Stimulated activated effector memory CD8-positive, alpha-beta T cell treated with anti-CD3 and anti-CD28 coated beads, Interleukin-12 subunit alpha, Interleukin-12 subunit beta, amount 100 ng/mL, for 72 hours (primary cell): ENCODE measurements at regions not wholly inside any gene's neighbourhood (a gene's known extent, or its start where the extent isn't known, plus 50 kb on each side); places are given as distances from the start of the nearest gene placed in this dataset.
A peak's percentile ranks its signal among the peaks of the same experiment; 100 is the strongest.

Experiments
- ATAC-seq: fragments of 150-1000 bp; cut with Tn5 transposase; 2 replicates; pipeline ENCODE4 v1.10.0; 2021
- DNase-seq, 2 donors: peaks; one replicate each; pipeline ENCODE4 v3.0.0; 2021 to 2022; ENCODE audit warnings: low spot score in 2 of 2
- H3K27ac Mint-ChIP-seq: one replicate; pipeline ENCODE4 v1.8.0; 2022; ENCODE audit warnings: mild to moderate bottlenecking, mixed read lengths
- H3K36me3 Mint-ChIP-seq: one replicate; pipeline ENCODE4 v1.8.0; 2022; ENCODE audit warnings: mild to moderate bottlenecking, mixed read lengths
- H3K4me1 Mint-ChIP-seq: one replicate; pipeline ENCODE4 v1.8.0; 2022; ENCODE audit warnings: mixed read lengths
- H3K4me3 Mint-ChIP-seq: one replicate; pipeline ENCODE4 v1.8.0; 2022; ENCODE audit warnings: mild to moderate bottlenecking, mixed read lengths
- H3K9me3 Mint-ChIP-seq: one replicate; pipeline ENCODE4 v1.8.0; 2022; ENCODE audit warnings: mixed read lengths

DNA sequence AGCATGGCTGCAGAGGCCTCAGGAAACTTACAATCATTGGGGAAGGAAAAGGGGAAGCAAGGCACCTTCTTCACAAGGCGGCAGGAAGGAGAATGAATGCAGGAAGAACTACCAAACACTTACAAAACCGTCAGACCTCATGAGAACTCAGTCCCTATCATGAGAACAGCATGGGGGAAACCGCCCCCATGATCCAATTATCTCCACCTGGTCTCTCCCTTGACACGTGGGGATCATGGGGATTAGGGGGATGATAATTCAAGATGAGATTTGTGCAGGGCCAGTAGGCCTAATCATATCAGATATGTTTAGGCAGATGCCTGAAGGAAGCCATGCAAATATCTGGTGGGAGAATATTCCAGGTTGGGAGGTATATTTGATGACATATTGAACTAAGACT is 1176.4 kb upstream of the CDH18 start:
- Mint-ChIP-seq H3K36me3 (no peaks in the 10 kb centered on the region), H3K4me3 (no peak overlapping the region), H3K27ac (no peak overlapping the region), H3K4me1 (no peaks in the 10 kb centered on the region), H3K9me3 (peaks cover 24% of the 10 kb centered on the region)
- DNase-seq (no peak), ATAC-seq (no peak)

DNA sequence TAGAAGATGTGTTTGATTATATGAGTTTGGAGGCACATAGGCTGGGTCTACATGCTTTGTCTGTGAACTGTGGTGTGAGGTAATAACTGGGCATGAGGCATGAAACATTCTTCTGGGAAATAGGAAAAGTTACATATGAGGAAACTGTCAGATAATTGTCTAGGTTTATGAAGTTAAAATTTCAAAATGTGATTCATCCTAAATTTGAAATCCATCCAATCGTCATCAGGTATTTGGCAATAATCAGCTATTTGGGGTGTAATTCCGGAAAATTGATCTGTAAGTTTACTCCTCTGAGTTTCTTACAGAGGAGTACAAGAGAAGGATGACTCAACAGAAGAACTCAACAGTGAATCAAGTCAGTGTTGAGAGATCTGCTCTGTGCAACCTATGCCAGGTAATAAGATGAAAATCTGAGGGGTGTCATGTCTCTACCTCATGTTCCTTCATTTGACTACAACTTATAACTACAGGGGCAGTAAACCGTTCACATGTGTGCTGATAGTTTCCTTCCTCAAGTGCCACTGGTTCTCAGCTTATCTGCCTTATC is 1171.6 kb upstream of the CDH18 start:
- no peak for DNase-seq
- ATAC-seq = no peak

GRCh38 chr5:21154526-21154925 is 1166.5 kb upstream of the CDH18 start:
- no peak overlapping the region for H3K4me3 Mint-ChIP-seq
- no peak overlapping the region for H3K27ac Mint-ChIP-seq
- no peaks in the 10 kb centered on the region for H3K4me1 Mint-ChIP-seq
- DNase-seq (no peak), ATAC-seq (no peak)
- H3K36me3 Mint-ChIP-seq = no peaks in the 10 kb centered on the region
- H3K9me3 Mint-ChIP-seq = peaks cover 11% of the 10 kb centered on the region

More for the DNA sequence above, 1171.6 kb upstream of the CDH18 start:
- Mint-ChIP-seq H3K4me1 (no peaks in the 10 kb centered on the region), H3K36me3 (no peaks in the 10 kb centered on the region), H3K4me3 (no peak overlapping the region), H3K27ac (no peak overlapping the region), H3K9me3 (peaks cover 15% of the 10 kb centered on the region)

DNA sequence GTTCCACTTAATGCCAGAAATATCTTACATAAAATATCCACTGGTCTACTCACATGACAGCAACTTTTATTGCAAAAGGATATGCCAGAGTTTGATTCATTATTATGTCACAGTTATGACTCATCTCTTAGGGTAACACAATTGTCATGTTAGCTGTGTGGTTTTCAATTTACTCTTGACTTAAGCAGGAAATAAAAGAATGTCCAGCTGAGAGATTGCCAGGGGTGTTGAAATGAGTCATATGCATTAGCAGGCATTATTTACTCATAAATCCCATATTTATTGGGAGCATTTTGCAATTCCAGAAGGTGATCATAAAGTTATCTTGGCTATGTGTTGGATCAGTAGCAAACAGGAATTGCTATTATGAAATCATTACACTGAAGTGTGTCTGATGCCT is 1164.6 kb upstream of the CDH18 start:
- Mint-ChIP-seq H3K27ac (no peak overlapping the region), H3K4me1 (no peaks in the 10 kb centered on the region), H3K4me3 (no peak overlapping the region), H3K9me3 (peaks cover 8% of the 10 kb centered on the region), H3K36me3 (no peaks in the 10 kb centered on the region)
- DNase-seq (no peak), ATAC-seq (no peak)

DNA sequence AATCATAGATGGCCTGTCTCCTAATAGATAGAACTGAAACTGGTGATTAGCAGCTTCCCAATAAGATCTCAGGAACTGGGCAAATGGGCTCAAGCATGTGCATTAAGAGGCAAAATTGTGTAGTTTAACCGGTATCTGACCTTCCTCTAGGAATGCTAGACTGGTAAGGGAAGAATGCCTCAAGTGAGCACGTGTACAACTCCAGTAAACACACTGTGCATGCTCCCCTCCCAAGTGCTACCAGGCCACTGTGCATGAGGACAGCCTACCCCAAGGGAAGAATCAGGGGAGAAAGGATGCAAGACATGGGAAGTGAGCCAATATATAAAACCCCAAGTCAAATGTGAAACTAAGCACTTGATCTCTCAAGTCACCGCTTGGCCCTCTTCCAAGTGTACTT is 1157.4 kb upstream of the CDH18 start:
- Mint-ChIP-seq H3K36me3 (no peaks in the 10 kb centered on the region), H3K9me3 (peaks cover 12% of the 10 kb centered on the region), H3K4me3 (no peak overlapping the region), H3K27ac (no peak overlapping the region), H3K4me1 (no peaks in the 10 kb centered on the region)
- DNase-seq = no peak
- no peak for ATAC-seq

- Mint-ChIP-seq H3K36me3 (no peaks in the 10 kb centered on the region), H3K4me1 (no peaks in the 10 kb centered on the region), H3K27ac (no peak overlapping the region), H3K9me3 (peaks cover 8% of the 10 kb centered on the region), H3K4me3 (no peak overlapping the region)
- ATAC-seq (peak; percentile 53), DNase-seq (no peak)
Observed at GRCh38 chr5:21143686-21144085, 1155.7 kb upstream of the CDH18 start.

DNA sequence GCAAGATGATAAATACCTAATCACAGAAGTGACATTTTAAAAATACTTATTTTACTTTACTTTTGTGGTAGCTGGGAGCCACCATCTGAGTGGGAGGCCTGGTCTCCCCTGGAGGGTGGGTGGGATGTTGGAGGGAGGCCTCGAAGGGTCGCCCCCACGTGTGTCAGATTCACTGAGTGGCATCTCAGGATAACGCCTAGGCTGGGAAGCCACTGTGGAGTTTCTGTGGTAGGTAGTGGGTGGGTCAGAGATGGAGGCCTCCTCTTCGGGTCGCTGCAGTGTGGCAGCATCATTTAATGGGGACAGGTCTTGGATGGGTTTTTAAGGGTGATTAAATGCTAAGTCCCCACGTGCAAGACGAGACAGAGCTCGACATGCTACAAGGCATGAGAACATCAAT is 1154.8 kb upstream of the CDH18 start:
- Mint-ChIP-seq H3K27ac (no peak overlapping the region), H3K36me3 (no peaks in the 10 kb centered on the region), H3K4me1 (no peaks in the 10 kb centered on the region), H3K9me3 (peaks cover 8% of the 10 kb centered on the region), H3K4me3 (no peak overlapping the region)
- no peak for DNase-seq
- ATAC-seq = peak; percentile 32

GRCh38 chr5:21140987-21141386 is 1153.0 kb upstream of the CDH18 start:
- H3K4me1 Mint-ChIP-seq = no peaks in the 10 kb centered on the region
- no peaks in the 10 kb centered on the region for H3K36me3 Mint-ChIP-seq
- no peak overlapping the region for H3K27ac Mint-ChIP-seq
- DNase-seq (no peak), ATAC-seq (no peak)
- no peak overlapping the region for H3K4me3 Mint-ChIP-seq
- peaks cover 5% of the 10 kb centered on the region for H3K9me3 Mint-ChIP-seq

GRCh38 chr5:21126236-21126635 is 1138.2 kb upstream of the CDH18 start:
- ATAC-seq (no peak), DNase-seq (no peak)
- Mint-ChIP-seq H3K27ac (no peak overlapping the region), H3K36me3 (no peaks in the 10 kb centered on the region), H3K9me3 (peaks cover 13% of the 10 kb centered on the region), H3K4me3 (no peak overlapping the region), H3K4me1 (no peaks in the 10 kb centered on the region)

GRCh38 chr5:21125238-21125983 is 1137.4 kb upstream of the CDH18 start:
- peaks cover 13% of the 10 kb centered on the region for H3K9me3 Mint-ChIP-seq
- no peaks in the 10 kb centered on the region for H3K4me1 Mint-ChIP-seq
- DNase-seq (no peak), ATAC-seq (no peak)
- no peak overlapping the region for H3K27ac Mint-ChIP-seq
- no peak overlapping the region for H3K4me3 Mint-ChIP-seq
- no peaks in the 10 kb centered on the region for H3K36me3 Mint-ChIP-seq

DNA sequence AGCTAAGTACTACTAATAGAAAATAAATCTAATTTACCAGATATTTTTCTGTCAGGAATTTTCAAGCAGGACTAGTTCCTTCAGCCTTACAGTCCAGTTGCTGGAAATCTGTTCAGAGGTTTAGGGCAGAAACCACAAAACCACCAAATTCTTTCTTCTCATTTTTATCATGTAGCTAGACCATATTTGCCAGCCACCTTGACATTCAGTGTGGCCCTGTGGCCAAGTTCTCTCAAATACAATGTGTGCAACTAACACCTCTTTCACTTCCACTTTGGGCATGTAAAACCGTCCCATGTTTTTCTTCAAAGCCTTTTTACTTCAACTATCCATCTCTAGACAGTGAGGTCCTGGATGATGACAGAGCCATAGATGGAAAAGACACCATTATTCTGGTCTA is 1133.2 kb upstream of the CDH18 start:
- no peak for ATAC-seq
- Mint-ChIP-seq H3K4me3 (no peak overlapping the region), H3K9me3 (peaks cover 13% of the 10 kb centered on the region), H3K4me1 (no peaks in the 10 kb centered on the region), H3K27ac (no peak overlapping the region), H3K36me3 (no peaks in the 10 kb centered on the region)
- no peak for DNase-seq

DNA sequence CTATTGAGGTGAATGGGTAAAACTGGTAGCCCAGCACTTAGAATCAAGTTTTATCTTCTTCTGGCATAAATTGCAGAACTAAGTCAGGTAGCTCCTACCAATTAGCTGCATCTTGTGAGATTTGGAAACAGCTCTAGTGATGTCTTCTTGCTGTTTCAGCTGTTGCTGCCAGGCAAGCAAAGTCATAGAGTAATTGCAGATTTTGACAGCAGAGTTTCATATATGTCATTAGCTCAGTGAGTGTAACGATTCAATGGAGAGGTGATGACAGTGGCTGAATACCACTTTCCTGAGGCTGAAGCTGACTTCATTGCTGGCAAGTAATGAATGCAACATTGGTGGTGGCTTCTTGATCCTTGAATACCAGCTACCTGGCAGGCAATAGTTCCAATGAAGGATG is 1109.7 kb upstream of the CDH18 start:
- Mint-ChIP-seq H3K4me1 (no peaks in the 10 kb centered on the region), H3K27ac (no peak overlapping the region), H3K36me3 (no peaks in the 10 kb centered on the region), H3K4me3 (no peak overlapping the region), H3K9me3 (peaks cover 22% of the 10 kb centered on the region)
- no peak for DNase-seq
- ATAC-seq = no peak

DNA sequence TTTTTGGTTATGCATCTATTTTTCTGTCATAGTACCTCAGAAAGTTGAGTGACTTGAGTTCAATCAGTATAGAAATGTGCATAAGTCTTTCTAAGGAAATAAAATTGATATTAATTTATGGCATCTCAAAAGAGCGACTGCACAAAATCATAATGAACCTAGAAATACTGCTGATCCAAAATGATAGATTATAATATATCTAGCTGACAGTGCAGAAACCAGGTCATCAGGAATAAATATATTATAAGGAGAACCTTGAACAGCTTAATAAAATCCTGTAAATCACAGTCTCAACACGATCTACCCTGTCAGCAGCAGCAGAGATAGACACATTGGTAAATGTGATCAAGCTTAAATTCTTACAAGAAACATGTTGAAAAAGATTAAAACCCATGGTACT is 1106.6 kb upstream of the CDH18 start:
- no peak overlapping the region for H3K27ac Mint-ChIP-seq
- H3K4me1 Mint-ChIP-seq = no peaks in the 10 kb centered on the region
- no peak overlapping the region for H3K4me3 Mint-ChIP-seq
- H3K36me3 Mint-ChIP-seq = no peaks in the 10 kb centered on the region
- ATAC-seq (no peak), DNase-seq (no peak)
- peaks cover 22% of the 10 kb centered on the region for H3K9me3 Mint-ChIP-seq

GRCh38 chr5:21087766-21088165 is 1099.8 kb upstream of the CDH18 start:
- H3K36me3 Mint-ChIP-seq = no peaks in the 10 kb centered on the region
- DNase-seq (no peak), ATAC-seq (no peak)
- H3K9me3 Mint-ChIP-seq = peaks cover 28% of the 10 kb centered on the region
- H3K4me3 Mint-ChIP-seq = no peak overlapping the region
- H3K4me1 Mint-ChIP-seq = no peaks in the 10 kb centered on the region
- no peak overlapping the region for H3K27ac Mint-ChIP-seq

GRCh38 chr5:21085791-21086190 is 1097.8 kb upstream of the CDH18 start:
- Mint-ChIP-seq H3K4me3 (no peak overlapping the region), H3K4me1 (no peaks in the 10 kb centered on the region)
- ATAC-seq = no peak

DNA sequence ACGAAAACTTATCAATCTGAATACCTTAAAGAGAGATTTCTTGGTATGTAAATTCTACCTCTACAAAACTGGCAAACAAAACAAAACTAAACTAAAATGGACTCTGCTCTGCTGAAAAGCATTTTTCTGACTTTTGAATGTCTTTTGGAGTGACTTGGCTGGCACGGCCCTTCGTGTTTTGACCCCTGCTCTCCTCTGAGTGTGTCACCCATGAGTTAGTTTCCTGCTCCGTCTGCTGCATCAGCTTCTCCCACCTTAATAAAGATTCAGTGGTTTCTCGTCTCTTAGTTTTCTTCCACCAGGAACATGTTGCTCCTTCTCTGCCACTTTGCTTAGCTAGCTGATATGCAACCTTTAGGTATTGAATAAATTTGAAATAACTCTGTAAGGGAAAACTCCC is 1084.0 kb upstream of the CDH18 start:
- Mint-ChIP-seq H3K4me3 (no peak overlapping the region), H3K27ac (no peak overlapping the region), H3K9me3 (peaks cover 9% of the 10 kb centered on the region), H3K4me1 (no peaks in the 10 kb centered on the region), H3K36me3 (no peaks in the 10 kb centered on the region)
- DNase-seq (no peak), ATAC-seq (no peak)

More at GRCh38 chr5:21085791-21086190, 1097.8 kb upstream of the CDH18 start:
- no peak overlapping the region for H3K27ac Mint-ChIP-seq
- no peak for DNase-seq
- peaks cover 26% of the 10 kb centered on the region for H3K9me3 Mint-ChIP-seq
- no peaks in the 10 kb centered on the region for H3K36me3 Mint-ChIP-seq
